MM.1S (cell line): ENCODE measurements at regions not wholly inside any gene's neighbourhood (a gene's known extent, or its start where the extent isn't known, plus 50 kb on each side); places are given as distances from the start of the nearest gene placed in this dataset.

Experiments used
- DNase-seq: peaks from one replicate; pipeline ENCODE4 v3.0.0-alpha.2; 2015
- H2AFZ ChIP-seq: fragments of 300-600 bp; sonication (generic); 2 replicates; pipeline ENCODE4 v1.6.0; 2016; ENCODE audit warnings: antibody characterized with exemption, low read length
- H3F3A ChIP-seq: fragments of 300-600 bp; sonication (generic); 2 replicates; pipeline ENCODE4 v1.6.1; 2016; ENCODE audit warnings: mild to moderate bottlenecking, antibody characterized with exemption, low read length, moderate library complexity, mixed read lengths; ENCODE audit not compliant: insufficient read depth
- H3K27ac ChIP-seq: fragments of 300-600 bp; sonication (generic); 2 replicates; pipeline ENCODE4 v1.5.1; 2016; ENCODE audit warnings: mild to moderate bottlenecking, low read length
- H3K27me3 ChIP-seq: fragments of 300-600 bp; sonication (generic); replicated peaks from 2 replicates; pipeline ENCODE4 v1.6.0; 2016; ENCODE audit warnings: low read length; ENCODE audit not compliant: insufficient read depth
- H3K36me3 ChIP-seq: fragments of 300-600 bp; sonication (generic); replicated peaks from 2 replicates; pipeline ENCODE4 v1.6.1; 2016; ENCODE audit warnings: mild to moderate bottlenecking, low read length, mixed read lengths; ENCODE audit not compliant: insufficient read depth
- H3K4me1 ChIP-seq: fragments of 300-600 bp; sonication (generic); 2 replicates; pipeline ENCODE4 v1.6.1; 2016; ENCODE audit warnings: low read length, mixed read lengths
- H3K4me2 ChIP-seq: fragments of 300-600 bp; sonication (generic); 2 replicates; pipeline ENCODE4 v1.6.0; 2016; ENCODE audit warnings: low read depth, low read length
- H3K4me3 ChIP-seq: fragments of 300-600 bp; sonication (generic); 2 replicates; pipeline ENCODE4 v1.5.1; 2016; ENCODE audit warnings: low read length, mixed read lengths
- H3K79me2 ChIP-seq: fragments of 300-600 bp; sonication (generic); 2 replicates; pipeline ENCODE4 v1.6.1; 2016; ENCODE audit warnings: mixed run types, low read length, mixed read lengths
- H3K9ac ChIP-seq: fragments of 300-600 bp; sonication (generic); 2 replicates; pipeline ENCODE4 v1.6.1; 2016; ENCODE audit warnings: low read length, mixed read lengths
- H3K9me2 ChIP-seq: fragments of 300-600 bp; sonication (generic); replicated peaks from 2 replicates; pipeline ENCODE4 v1.6.1; 2016; ENCODE audit warnings: mild to moderate bottlenecking, low read length, mixed read lengths; ENCODE audit not compliant: insufficient read depth
- H3K9me3 ChIP-seq: fragments of 300-600 bp; sonication (generic); replicated peaks from 2 replicates; pipeline ENCODE4 v1.6.1; 2016; ENCODE audit warnings: mild to moderate bottlenecking, low read length, mixed read lengths; ENCODE audit not compliant: insufficient read depth
- H4K20me1 ChIP-seq: fragments of 300-600 bp; sonication (generic); 2 replicates; pipeline ENCODE4 v1.6.1; 2016; ENCODE audit warnings: mild to moderate bottlenecking, low read length, moderate library complexity, mixed read lengths; ENCODE audit not compliant: insufficient read depth
- EZH2 ChIP-seq: fragments of 300-600 bp; sonication (generic); optimal IDR thresholded peaks from 2 replicates; pipeline ENCODE3; 2017; ENCODE audit warnings: low read depth, mild to moderate bottlenecking, antibody characterized with exemption, low read length, mixed read lengths
- EZH2phosphoT487 ChIP-seq: fragments of 300-600 bp; sonication (generic); IDR thresholded peaks from 2 replicates; pipeline ENCODE4 v1.6.1; 2018; ENCODE audit warnings: antibody characterized with exemption, low read length
- TF ChIP-seq, protein P1 (sequence below): fragments of 300-600 bp; sonication (generic); IDR thresholded peaks from 2 replicates; pipeline ENCODE4 v1.5.1; 2016; ENCODE audit warnings: antibody characterized with exemption, low read length, mixed read lengths

DNA sequence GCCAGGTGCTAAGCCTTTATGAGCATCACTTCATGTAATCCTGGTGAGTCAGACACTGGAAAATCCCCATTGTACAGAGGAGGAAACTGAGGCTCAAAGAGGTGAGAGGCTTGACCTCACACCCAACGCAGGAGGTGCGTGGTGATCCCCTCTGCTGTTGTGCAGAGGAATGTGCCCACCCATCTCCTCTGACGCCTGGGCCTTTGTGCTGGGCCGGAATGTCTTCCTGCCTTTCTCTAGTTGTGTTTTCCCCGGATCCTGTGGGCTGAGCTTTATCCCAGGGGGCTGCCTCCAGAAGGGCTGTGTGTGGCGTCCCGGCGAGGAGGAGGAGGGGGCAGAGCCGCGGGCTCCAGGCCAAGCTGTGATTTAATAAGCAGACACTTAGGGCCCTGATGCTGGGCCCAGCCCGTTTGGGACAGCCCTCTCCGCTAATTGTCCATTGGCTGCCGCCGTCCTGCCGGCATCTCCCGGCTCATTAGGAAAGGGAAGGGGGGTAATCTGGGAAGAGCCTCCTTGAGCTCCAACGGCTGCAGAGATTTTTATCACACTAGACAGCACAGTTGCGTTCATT is 653.6 kb downstream of the MED13L start:
- no peak overlapping the region for H3K4me2 ChIP-seq
- TF ChIP-seq EZH2phosphoT487 (no peak), EZH2 (no peak)
- TF ChIP-seq, protein P1, sequence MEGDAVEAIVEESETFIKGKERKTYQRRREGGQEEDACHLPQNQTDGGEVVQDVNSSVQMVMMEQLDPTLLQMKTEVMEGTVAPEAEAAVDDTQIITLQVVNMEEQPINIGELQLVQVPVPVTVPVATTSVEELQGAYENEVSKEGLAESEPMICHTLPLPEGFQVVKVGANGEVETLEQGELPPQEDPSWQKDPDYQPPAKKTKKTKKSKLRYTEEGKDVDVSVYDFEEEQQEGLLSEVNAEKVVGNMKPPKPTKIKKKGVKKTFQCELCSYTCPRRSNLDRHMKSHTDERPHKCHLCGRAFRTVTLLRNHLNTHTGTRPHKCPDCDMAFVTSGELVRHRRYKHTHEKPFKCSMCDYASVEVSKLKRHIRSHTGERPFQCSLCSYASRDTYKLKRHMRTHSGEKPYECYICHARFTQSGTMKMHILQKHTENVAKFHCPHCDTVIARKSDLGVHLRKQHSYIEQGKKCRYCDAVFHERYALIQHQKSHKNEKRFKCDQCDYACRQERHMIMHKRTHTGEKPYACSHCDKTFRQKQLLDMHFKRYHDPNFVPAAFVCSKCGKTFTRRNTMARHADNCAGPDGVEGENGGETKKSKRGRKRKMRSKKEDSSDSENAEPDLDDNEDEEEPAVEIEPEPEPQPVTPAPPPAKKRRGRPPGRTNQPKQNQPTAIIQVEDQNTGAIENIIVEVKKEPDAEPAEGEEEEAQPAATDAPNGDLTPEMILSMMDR: no peak
- H3F3A ChIP-seq: no peaks in the 10 kb centered on the region
- no peaks in the 10 kb centered on the region for H4K20me1 ChIP-seq
- no peaks in the 10 kb centered on the region for H3K27me3 ChIP-seq
- H3K9me2 ChIP-seq: no peaks in the 10 kb centered on the region
- no peaks in the 10 kb centered on the region for H3K4me1 ChIP-seq
- no peak overlapping the region for H2AFZ ChIP-seq
- DNase-seq: no peak
- no peaks in the 10 kb centered on the region for H3K79me2 ChIP-seq
- H3K9me3 ChIP-seq: no peaks in the 10 kb centered on the region
- H3K27ac ChIP-seq: no peak overlapping the region
- no peak overlapping the region for H3K4me3 ChIP-seq
- H3K36me3 ChIP-seq: no peaks in the 10 kb centered on the region
- H3K9ac ChIP-seq: no peak overlapping the region

- no peaks in the 10 kb centered on the region for H3K36me3 ChIP-seq
- TF ChIP-seq EZH2phosphoT487 (no peak), EZH2 (no peak)
- TF ChIP-seq, protein P1: no peak
- no peaks in the 10 kb centered on the region for H3F3A ChIP-seq
- no peaks in the 10 kb centered on the region for H3K79me2 ChIP-seq
- no peaks in the 10 kb centered on the region for H4K20me1 ChIP-seq
- H3K9me3 ChIP-seq: no peaks in the 10 kb centered on the region
- H3K4me3 ChIP-seq: no peak overlapping the region
- no peaks in the 10 kb centered on the region for H3K4me1 ChIP-seq
- H3K27ac ChIP-seq: no peak overlapping the region
- no peak for DNase-seq
- H3K9ac ChIP-seq: no peak overlapping the region
- no peak overlapping the region for H3K4me2 ChIP-seq
- no peaks in the 10 kb centered on the region for H3K9me2 ChIP-seq
- no peaks in the 10 kb centered on the region for H3K27me3 ChIP-seq
- no peak overlapping the region for H2AFZ ChIP-seq
Observed at GRCh38 chr12:115623275-115623674, 654.2 kb downstream of the MED13L start.

DNA sequence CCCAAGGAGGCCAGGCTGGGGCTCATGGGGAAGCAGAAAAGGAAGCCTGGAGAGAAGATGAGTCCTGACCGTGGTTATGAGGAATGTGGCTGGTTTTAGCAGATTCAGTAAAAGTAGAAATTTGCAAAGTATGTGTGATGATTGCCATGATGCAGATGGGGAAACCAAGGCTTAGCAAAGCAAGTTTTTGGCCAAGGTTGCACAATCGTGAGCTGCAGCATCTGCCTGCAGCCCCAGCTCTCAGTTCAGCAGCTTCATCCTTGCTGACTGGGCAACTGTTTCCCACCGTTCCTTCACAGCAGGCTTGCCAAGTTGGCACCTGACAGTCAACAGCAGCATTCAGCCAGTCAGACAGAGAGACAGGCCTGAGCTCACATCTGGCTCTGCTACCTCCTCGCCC is 656.7 kb downstream of the MED13L start:
- no peak overlapping the region for H3K9ac ChIP-seq
- H3K9me2 ChIP-seq: no peaks in the 10 kb centered on the region
- H3K9me3 ChIP-seq: no peaks in the 10 kb centered on the region
- H3K27me3 ChIP-seq: no peaks in the 10 kb centered on the region
- H4K20me1 ChIP-seq: no peaks in the 10 kb centered on the region
- H2AFZ ChIP-seq: no peak overlapping the region
- H3K27ac ChIP-seq: no peak overlapping the region
- H3F3A ChIP-seq: no peaks in the 10 kb centered on the region
- no peaks in the 10 kb centered on the region for H3K36me3 ChIP-seq
- H3K4me3 ChIP-seq: no peak overlapping the region
- no peaks in the 10 kb centered on the region for H3K4me1 ChIP-seq
- H3K79me2 ChIP-seq: no peaks in the 10 kb centered on the region
- DNase-seq: no peak
- no peak overlapping the region for H3K4me2 ChIP-seq
- TF ChIP-seq EZH2: no peak
- no peak for TF ChIP-seq EZH2phosphoT487
- TF ChIP-seq, protein P1: no peak
